ENCODE measurements at regions not wholly inside any gene's neighbourhood (a gene's known extent, or its start where the extent isn't known, plus 50 kb on each side); places are given as distances from the start of the nearest gene placed in this dataset.
A peak's percentile ranks its signal among the peaks of the same experiment; 100 is the strongest.

DNA sequence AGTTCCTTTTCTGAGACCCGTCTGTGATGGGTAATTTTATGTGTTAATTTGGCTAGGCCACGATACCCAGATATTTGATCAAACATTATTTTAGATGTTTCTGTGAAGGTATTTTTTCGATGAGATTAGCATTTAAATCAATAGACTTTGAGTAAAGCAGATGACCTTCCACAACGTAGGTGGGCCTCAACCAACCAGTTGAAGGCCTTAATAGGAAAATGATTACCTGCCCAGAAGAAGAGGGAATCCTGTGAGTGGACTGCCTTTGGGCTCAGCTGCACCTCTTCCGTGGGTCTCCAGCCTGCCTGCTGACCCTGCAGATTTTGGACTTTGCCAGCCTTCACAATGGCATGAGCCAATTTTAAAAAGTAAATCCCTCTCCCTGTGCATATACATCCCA lies 61.6 kb upstream of the WSB1 start:
- Mint-ChIP-seq H3K27me3 (no peaks in the 10 kb centered on the region), H3K4me3 (no peak overlapping the region), H3K4me1 (no peaks in the 10 kb centered on the region), H3K27ac (no peak overlapping the region), H3K36me3 (no peaks in the 10 kb centered on the region), H3K9me3 (no peaks in the 10 kb centered on the region)
- Histone ChIP-seq H3K27ac (ENCODE audit: low read length) (no peak overlapping the region), H3K36me3 (ENCODE audit: control insufficient read depth in 2 of 2, extremely low read depth in 1 of 2, insufficient read depth in 1 of 2, low read length in 1 of 2) (no peaks in the 10 kb centered on the region), H3K27me3 (replicated peaks in 1 of 2; ENCODE audit: control insufficient read depth in 2 of 2, extremely low read depth in 1 of 2, insufficient read depth in 2 of 2, low read length in 1 of 2) (no peaks in the 10 kb centered on the region), H3K4me1 (ENCODE audit: control insufficient read depth in 1 of 2, extremely low read depth in 1 of 2, insufficient read depth in 2 of 2, low read length in 2 of 2) (no peaks in the 10 kb centered on the region), H3K4me3 (ENCODE audit: control insufficient read depth in 1 of 2, extremely low read depth in 1 of 2, low read length in 1 of 2) (no peak overlapping the region), H3K9me3 (no peaks in the 10 kb centered on the region)
- ChIA-PET POLR2A (no interaction called here), CTCF (no interaction called here)
- DNase-seq (no peak), ATAC-seq (replicated peaks in 1 of 4) (no peak)
- WGBS (ENCODE audit: insufficient coverage), result 92% methylated on average over 3 of the region's 5 CpGs

DNA sequence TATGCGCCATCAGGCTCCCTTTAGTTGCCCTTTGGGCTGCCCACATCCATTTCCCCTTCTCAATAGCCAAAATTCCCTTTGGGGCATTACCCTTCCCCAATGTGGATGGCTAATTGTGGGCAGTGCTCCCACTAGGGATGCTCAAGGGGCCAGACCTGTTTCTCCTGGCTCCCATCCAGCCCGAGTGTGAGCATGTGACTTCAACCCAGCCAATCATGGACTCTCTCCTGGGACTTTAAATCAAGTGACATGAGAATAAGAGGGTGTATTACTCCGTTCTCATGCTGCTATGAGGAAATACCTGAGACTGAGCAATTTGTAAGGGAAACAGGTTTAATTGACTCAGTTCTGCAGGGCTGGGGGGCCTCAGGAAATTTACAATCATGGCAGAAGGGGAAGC lies 60.9 kb upstream of the WSB1 start:
- no peak overlapping the region for H3K27ac ChIP-seq (ENCODE audit: low read length)
- Mint-ChIP-seq H3K4me1 (no peaks in the 10 kb centered on the region), H3K27ac (no peak overlapping the region), H3K4me3 (no peak overlapping the region), H3K36me3 (no peaks in the 10 kb centered on the region), H3K9me3 (no peaks in the 10 kb centered on the region), H3K27me3 (no peaks in the 10 kb centered on the region)
- H3K9me3 ChIP-seq, result no peaks in the 10 kb centered on the region
- ChIA-PET CTCF (interaction anchor here in 1 of 2 donors (1.0 kb wide), 1 partner anchor 367 kb away, joined by 4 read pairs; no protein-coding TSS in a partner anchor), POLR2A (no interaction called here)
- DNase-seq (no peak), ATAC-seq (replicated peaks in 1 of 4) (no peak)
- no peak overlapping the region for H3K4me3 ChIP-seq (ENCODE audit: control insufficient read depth in 1 of 2, extremely low read depth in 1 of 2, low read length in 1 of 2)
- H3K4me1 ChIP-seq (ENCODE audit: control insufficient read depth in 1 of 2, extremely low read depth in 1 of 2, insufficient read depth in 2 of 2, low read length in 2 of 2), result no peaks in the 10 kb centered on the region
- H3K27me3 ChIP-seq (replicated peaks in 1 of 2; ENCODE audit: control insufficient read depth in 2 of 2, extremely low read depth in 1 of 2, insufficient read depth in 2 of 2, low read length in 1 of 2), result no peaks in the 10 kb centered on the region
- WGBS (ENCODE audit: insufficient coverage), result 93% methylated on average over 2 of the region's 3 CpGs
- no peaks in the 10 kb centered on the region for H3K36me3 ChIP-seq (ENCODE audit: control insufficient read depth in 2 of 2, extremely low read depth in 1 of 2, insufficient read depth in 1 of 2, low read length in 1 of 2)

- ChIA-PET POLR2A (no interaction called here), CTCF (interaction anchor here in 1 of 2 donors (1.0 kb wide), 1 partner anchor 366 kb away, joined by 4 read pairs; no protein-coding TSS in a partner anchor)
- ATAC-seq (replicated peaks in 1 of 4) (no peak), DNase-seq (no peak)
- Histone ChIP-seq H3K4me1 (ENCODE audit: control insufficient read depth in 1 of 2, extremely low read depth in 1 of 2, insufficient read depth in 2 of 2, low read length in 2 of 2) (no peaks in the 10 kb centered on the region), H3K36me3 (ENCODE audit: control insufficient read depth in 2 of 2, extremely low read depth in 1 of 2, insufficient read depth in 1 of 2, low read length in 1 of 2) (no peaks in the 10 kb centered on the region), H3K27ac (ENCODE audit: low read length) (no peak overlapping the region), H3K9me3 (no peaks in the 10 kb centered on the region), H3K4me3 (ENCODE audit: control insufficient read depth in 1 of 2, extremely low read depth in 1 of 2, low read length in 1 of 2) (no peak overlapping the region), H3K27me3 (replicated peaks in 1 of 2; ENCODE audit: control insufficient read depth in 2 of 2, extremely low read depth in 1 of 2, insufficient read depth in 2 of 2, low read length in 1 of 2) (no peaks in the 10 kb centered on the region)
- Mint-ChIP-seq H3K9me3 (no peaks in the 10 kb centered on the region), H3K27ac (no peak overlapping the region), H3K36me3 (no peaks in the 10 kb centered on the region), H3K4me3 (no peak overlapping the region), H3K4me1 (no peaks in the 10 kb centered on the region), H3K27me3 (no peaks in the 10 kb centered on the region)
- 20% methylated on average over 1 of the region's 5 CpGs for WGBS (ENCODE audit: insufficient coverage)
These were observed 60.1 kb upstream of the WSB1 start for GRCh38 chr17:27233776-27234175.

DNA sequence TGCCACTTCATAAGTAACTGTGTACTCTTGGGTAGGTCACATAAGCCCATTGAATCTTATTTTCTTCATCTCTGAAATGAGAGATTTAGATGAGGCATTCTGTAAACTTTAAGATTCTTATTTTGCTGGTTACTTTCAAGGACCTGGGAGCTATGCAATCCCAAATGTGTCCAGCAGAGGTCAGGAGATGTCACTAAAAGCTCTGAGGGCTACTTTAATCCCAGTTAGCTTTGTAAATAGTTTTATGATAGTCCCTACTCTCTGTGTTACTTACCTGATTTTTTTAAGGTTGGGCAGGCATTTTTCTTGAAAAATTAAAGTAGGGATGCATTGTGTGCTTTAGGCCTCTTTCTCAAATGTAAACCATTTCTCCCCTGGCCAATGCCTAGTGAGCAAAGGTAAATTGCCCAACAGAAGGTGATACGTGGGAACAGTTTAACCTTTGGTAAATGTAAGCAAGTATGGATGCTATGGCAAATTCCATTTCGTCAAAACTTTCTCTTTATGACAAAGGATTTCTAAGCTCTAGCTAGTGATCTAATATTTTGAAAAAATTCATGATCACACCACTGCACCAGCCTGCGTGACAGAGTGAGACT lies 57.1 kb upstream of the WSB1 start:
- Histone ChIP-seq H3K36me3 (ENCODE audit: control insufficient read depth in 2 of 2, extremely low read depth in 1 of 2, insufficient read depth in 1 of 2, low read length in 1 of 2) (no peaks in the 10 kb centered on the region), H3K4me3 (ENCODE audit: control insufficient read depth in 1 of 2, extremely low read depth in 1 of 2, low read length in 1 of 2) (no peak overlapping the region), H3K27me3 (replicated peaks in 1 of 2; ENCODE audit: control insufficient read depth in 2 of 2, extremely low read depth in 1 of 2, insufficient read depth in 2 of 2, low read length in 1 of 2) (no peaks in the 10 kb centered on the region), H3K27ac (ENCODE audit: low read length) (no peak overlapping the region), H3K4me1 (ENCODE audit: control insufficient read depth in 1 of 2, extremely low read depth in 1 of 2, insufficient read depth in 2 of 2, low read length in 2 of 2) (no peaks in the 10 kb centered on the region), H3K9me3 (no peaks in the 10 kb centered on the region)
- Mint-ChIP-seq H3K4me3 (no peak overlapping the region), H3K27ac (no peak overlapping the region), H3K36me3 (no peaks in the 10 kb centered on the region), H3K4me1 (no peaks in the 10 kb centered on the region), H3K27me3 (no peaks in the 10 kb centered on the region), H3K9me3 (no peaks in the 10 kb centered on the region)
- peak; percentile 64 to 79 (median 74) for ATAC-seq (replicated peaks in 1 of 4)
- no CpG with 5 or more reads among the region's 3 CpGs for WGBS (ENCODE audit: insufficient coverage)
- POLR2A ChIA-PET, result no interaction called here
- peak in 34 of 35 experiments; percentile 23 to 84 (median 64) for DNase-seq
- CTCF ChIA-PET, result interaction anchor here (0.5 to 4.6 kb wide), 42 partner anchors 9 to 496 kb away, joined by 3 to 162 read pairs (median 4); partner anchors contain the start of gene WSB1 (in 1 of the 2)

DNA sequence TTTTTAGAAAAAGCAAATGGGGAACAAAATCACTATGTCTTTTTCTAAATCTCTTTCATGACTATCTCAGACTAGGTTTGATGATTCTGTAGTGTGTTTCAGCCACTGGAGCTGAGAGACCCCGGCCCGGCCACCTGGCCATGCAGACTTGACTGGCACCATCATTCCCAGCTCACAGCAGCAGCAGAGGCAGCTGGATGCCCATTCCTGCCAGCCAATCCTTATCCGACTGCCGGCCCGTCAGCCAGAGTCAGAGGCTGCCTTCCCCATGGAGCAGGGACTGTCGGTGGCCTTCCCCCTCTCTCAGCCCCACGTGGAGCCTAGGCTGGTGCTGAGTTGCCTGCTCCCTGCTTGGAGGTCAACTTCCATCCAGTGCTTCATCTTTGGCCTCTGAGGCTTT lies 56.0 kb upstream of the WSB1 start:
- DNase-seq (no peak), ATAC-seq (replicated peaks in 1 of 4) (no peak)
- no peaks in the 10 kb centered on the region for H3K4me1 Mint-ChIP-seq
- CTCF ChIA-PET, result interaction anchor here (0.6 to 4.6 kb wide), 14 partner anchors 13 to 940 kb away, joined by 3 to 162 read pairs (median 6); partner anchors contain the start of gene WSB1 (in 1 of the 2)
- H3K4me3 Mint-ChIP-seq, result no peak overlapping the region
- Histone ChIP-seq H3K36me3 (ENCODE audit: control insufficient read depth in 2 of 2, extremely low read depth in 1 of 2, insufficient read depth in 1 of 2, low read length in 1 of 2) (no peaks in the 10 kb centered on the region), H3K27me3 (replicated peaks in 1 of 2; ENCODE audit: control insufficient read depth in 2 of 2, extremely low read depth in 1 of 2, insufficient read depth in 2 of 2, low read length in 1 of 2) (no peaks in the 10 kb centered on the region), H3K27ac (ENCODE audit: low read length) (no peak overlapping the region), H3K4me3 (ENCODE audit: control insufficient read depth in 1 of 2, extremely low read depth in 1 of 2, low read length in 1 of 2) (no peak overlapping the region), H3K9me3 (no peaks in the 10 kb centered on the region), H3K4me1 (ENCODE audit: control insufficient read depth in 1 of 2, extremely low read depth in 1 of 2, insufficient read depth in 2 of 2, low read length in 2 of 2) (no peaks in the 10 kb centered on the region)
- no peak overlapping the region for H3K27ac Mint-ChIP-seq
- WGBS (ENCODE audit: insufficient coverage), result 86% methylated on average over 6 of the region's 7 CpGs
- H3K36me3 Mint-ChIP-seq, result no peaks in the 10 kb centered on the region
- POLR2A ChIA-PET, result interaction anchor here (0.6 kb wide), 2 partner anchors 75 to 76 kb away, joined by 3 to 12 read pairs; no protein-coding TSS in a partner anchor
- H3K9me3 Mint-ChIP-seq, result no peaks in the 10 kb centered on the region
- H3K27me3 Mint-ChIP-seq, result no peaks in the 10 kb centered on the region

DNA sequence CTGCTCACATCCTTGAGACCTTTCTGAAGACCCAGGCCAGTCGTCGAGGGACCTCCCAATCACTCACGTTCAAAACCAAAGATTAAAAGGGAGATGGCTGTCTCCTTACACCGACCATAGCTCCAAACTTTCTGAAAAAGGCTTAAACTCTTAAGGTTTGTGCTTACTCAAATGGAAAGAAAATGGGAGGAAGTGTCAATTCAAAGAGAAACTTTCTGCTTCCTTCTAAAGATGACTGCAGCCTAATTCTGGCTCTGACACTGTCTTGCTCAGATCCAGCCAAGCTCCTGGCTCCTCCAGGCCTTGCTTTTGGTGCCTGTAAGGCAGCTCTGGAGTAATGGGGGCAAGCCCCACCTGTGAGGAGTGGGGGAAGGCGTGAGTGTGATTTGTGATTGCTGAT lies 54.9 kb upstream of the WSB1 start:
- ChIA-PET POLR2A (no interaction called here), CTCF (interaction anchor here (4.5 to 4.6 kb wide), 3 partner anchors 94 to 363 kb away, joined by 49 to 162 read pairs (median 62); no protein-coding TSS in a partner anchor)
- no peak overlapping the region for H3K27ac ChIP-seq (ENCODE audit: low read length)
- no peaks in the 10 kb centered on the region for H3K4me1 Mint-ChIP-seq
- no peak overlapping the region for H3K4me3 Mint-ChIP-seq
- H3K36me3 ChIP-seq (ENCODE audit: control insufficient read depth in 2 of 2, extremely low read depth in 1 of 2, insufficient read depth in 1 of 2, low read length in 1 of 2), result no peaks in the 10 kb centered on the region
- no peaks in the 10 kb centered on the region for H3K4me1 ChIP-seq (ENCODE audit: control insufficient read depth in 1 of 2, extremely low read depth in 1 of 2, insufficient read depth in 2 of 2, low read length in 2 of 2)
- no peaks in the 10 kb centered on the region for H3K36me3 Mint-ChIP-seq
- H3K4me3 ChIP-seq (ENCODE audit: control insufficient read depth in 1 of 2, extremely low read depth in 1 of 2, low read length in 1 of 2), result no peak overlapping the region
- H3K9me3 Mint-ChIP-seq, result no peaks in the 10 kb centered on the region
- no peaks in the 10 kb centered on the region for H3K27me3 ChIP-seq (replicated peaks in 1 of 2; ENCODE audit: control insufficient read depth in 2 of 2, extremely low read depth in 1 of 2, insufficient read depth in 2 of 2, low read length in 1 of 2)
- DNase-seq (no peak), ATAC-seq (replicated peaks in 1 of 4) (no peak)
- no CpG with 5 or more reads among the region's 5 CpGs for WGBS (ENCODE audit: insufficient coverage)
- H3K27ac Mint-ChIP-seq, result no peak overlapping the region
- no peaks in the 10 kb centered on the region for H3K9me3 ChIP-seq
- no peaks in the 10 kb centered on the region for H3K27me3 Mint-ChIP-seq
